Adipocyte (in vitro differentiated cells): ENCODE measurements at regions not wholly inside any gene's neighbourhood (a gene's known extent, or its start where the extent isn't known, plus 50 kb on each side); places are given as distances from the start of the nearest gene placed in this dataset.
A peak's percentile ranks its signal among the peaks of the same experiment; 100 is the strongest.

Source experiments
- DNase-seq: peaks from one replicate; pipeline ENCODE4 v3.0.0-alpha.2; 2015; ENCODE audit warnings: low read depth
- H3K27me3 ChIP-seq: replicated peaks from 2 replicates; pipeline ENCODE4 v1.7.0; 2013; ENCODE audit warnings: mild to moderate bottlenecking, low read length, moderate library complexity; ENCODE audit not compliant: control insufficient read depth, insufficient read depth
- H3K36me3 ChIP-seq: 2 replicates; pipeline ENCODE4 v1.7.0; 2013; ENCODE audit warnings: low read length, mild to moderate bottlenecking, moderate library complexity; ENCODE audit not compliant: control insufficient read depth, insufficient read depth, severe bottlenecking
- H3K4me1 ChIP-seq: 2 replicates; pipeline ENCODE4 v1.7.0; 2013; ENCODE audit warnings: mild to moderate bottlenecking, low read length, moderate library complexity; ENCODE audit not compliant: control insufficient read depth, insufficient read depth
- H3K4me3 ChIP-seq: 2 replicates; pipeline ENCODE4 v1.7.0; 2013; ENCODE audit warnings: mild to moderate bottlenecking, low read length, moderate library complexity
- H3K9ac ChIP-seq: 2 replicates; pipeline ENCODE4 v1.7.0; 2013; ENCODE audit warnings: mild to moderate bottlenecking, low read length, moderate library complexity
- H3K9me3 ChIP-seq: 2 replicates; pipeline ENCODE4 v1.7.0; 2013; ENCODE audit warnings: mild to moderate bottlenecking, low read length, moderate library complexity; ENCODE audit not compliant: control insufficient read depth

GRCh38 chr6:4545893-4546292 lies 230.3 kb upstream of the CDYL start:
- no peak overlapping the region for H3K4me3 ChIP-seq
- no peaks in the 10 kb centered on the region for H3K9me3 ChIP-seq
- H3K36me3 ChIP-seq: no peaks in the 10 kb centered on the region
- no peak overlapping the region for H3K9ac ChIP-seq
- H3K4me1 ChIP-seq: no peaks in the 10 kb centered on the region
- no peaks in the 10 kb centered on the region for H3K27me3 ChIP-seq
- DNase-seq: no peak

- no peaks in the 10 kb centered on the region for H3K9me3 ChIP-seq
- H3K4me1 ChIP-seq: no peaks in the 10 kb centered on the region
- H3K36me3 ChIP-seq: no peaks in the 10 kb centered on the region
- no peak overlapping the region for H3K9ac ChIP-seq
- no peaks in the 10 kb centered on the region for H3K27me3 ChIP-seq
- no peak overlapping the region for H3K4me3 ChIP-seq
- no peak for DNase-seq
These were observed 232.6 kb upstream of the CDYL start for GRCh38 chr6:4543596-4543995.

GRCh38 chr6:4533576-4533975 lies 242.6 kb upstream of the CDYL start:
- no peaks in the 10 kb centered on the region for H3K27me3 ChIP-seq
- no peak overlapping the region for H3K4me3 ChIP-seq
- H3K36me3 ChIP-seq: no peaks in the 10 kb centered on the region
- no peak overlapping the region for H3K9ac ChIP-seq
- DNase-seq: peak; percentile 35
- no peaks in the 10 kb centered on the region for H3K4me1 ChIP-seq
- peaks cover 9% of the 10 kb centered on the region for H3K9me3 ChIP-seq

GRCh38 chr6:4531406-4531805 lies 244.8 kb upstream of the CDYL start:
- Histone ChIP-seq H3K36me3 (no peaks in the 10 kb centered on the region), H3K4me3 (no peak overlapping the region), H3K9me3 (peaks cover 9% of the 10 kb centered on the region), H3K9ac (no peak overlapping the region), H3K4me1 (no peaks in the 10 kb centered on the region), H3K27me3 (no peaks in the 10 kb centered on the region)
- DNase-seq: no peak

- Histone ChIP-seq H3K9me3 (no peaks in the 10 kb centered on the region), H3K27me3 (no peaks in the 10 kb centered on the region), H3K4me1 (peaks cover 9% of the 10 kb centered on the region), H3K4me3 (no peak overlapping the region), H3K9ac (no peak overlapping the region), H3K36me3 (no peaks in the 10 kb centered on the region)
- no peak for DNase-seq
These were observed 253.8 kb upstream of the CDYL start for GRCh38 chr6:4522453-4522852.

GRCh38 chr6:4521070-4521469 lies 255.1 kb upstream of the CDYL start:
- H3K4me1 ChIP-seq: peaks cover 9% of the 10 kb centered on the region
- no peak overlapping the region for H3K4me3 ChIP-seq
- no peak overlapping the region for H3K9ac ChIP-seq
- no peak for DNase-seq
- no peaks in the 10 kb centered on the region for H3K27me3 ChIP-seq
- no peaks in the 10 kb centered on the region for H3K9me3 ChIP-seq
- H3K36me3 ChIP-seq: no peaks in the 10 kb centered on the region

GRCh38 chr6:4518506-4518905 lies 257.7 kb upstream of the CDYL start:
- no peak overlapping the region for H3K9ac ChIP-seq
- H3K36me3 ChIP-seq: no peaks in the 10 kb centered on the region
- H3K9me3 ChIP-seq: no peaks in the 10 kb centered on the region
- DNase-seq: peak; percentile 71
- H3K4me1 ChIP-seq: peaks cover 9% of the 10 kb centered on the region
- H3K4me3 ChIP-seq: no peak overlapping the region
- no peaks in the 10 kb centered on the region for H3K27me3 ChIP-seq

- no peak overlapping the region for H3K4me3 ChIP-seq
- H3K27me3 ChIP-seq: no peaks in the 10 kb centered on the region
- no peaks in the 10 kb centered on the region for H3K36me3 ChIP-seq
- H3K9me3 ChIP-seq: no peaks in the 10 kb centered on the region
- no peak overlapping the region for H3K9ac ChIP-seq
- peaks cover 9% of the 10 kb centered on the region for H3K4me1 ChIP-seq
- DNase-seq: no peak
These were observed 260.0 kb upstream of the CDYL start for GRCh38 chr6:4516206-4516605.

- Histone ChIP-seq H3K27me3 (peaks cover 3% of the 10 kb centered on the region), H3K4me1 (peaks cover 4% of the 10 kb centered on the region), H3K36me3 (no peaks in the 10 kb centered on the region), H3K4me3 (no peak overlapping the region), H3K9me3 (no peaks in the 10 kb centered on the region), H3K9ac (no peak overlapping the region)
- no peak for DNase-seq
These were observed 262.6 kb upstream of the CDYL start for GRCh38 chr6:4513561-4513960.

GRCh38 chr6:4512051-4512471 lies 264.1 kb upstream of the CDYL start:
- Histone ChIP-seq H3K4me1 (no peaks in the 10 kb centered on the region), H3K36me3 (no peaks in the 10 kb centered on the region), H3K9me3 (no peaks in the 10 kb centered on the region), H3K27me3 (peaks cover 3% of the 10 kb centered on the region), H3K4me3 (no peak overlapping the region), H3K9ac (no peak overlapping the region)
- DNase-seq: no peak

- peaks cover 3% of the 10 kb centered on the region for H3K27me3 ChIP-seq
- no peaks in the 10 kb centered on the region for H3K36me3 ChIP-seq
- H3K4me3 ChIP-seq: no peak overlapping the region
- DNase-seq: no peak
- no peaks in the 10 kb centered on the region for H3K4me1 ChIP-seq
- H3K9me3 ChIP-seq: no peaks in the 10 kb centered on the region
- no peak overlapping the region for H3K9ac ChIP-seq
These were observed 264.6 kb upstream of the CDYL start for GRCh38 chr6:4511641-4512020.

- H3K4me1 ChIP-seq: no peaks in the 10 kb centered on the region
These were observed 265.1 kb upstream of the CDYL start for GRCh38 chr6:4510906-4511640.

More at GRCh38 chr6:4510906-4511640, 265.1 kb upstream of the CDYL start:
- H3K9ac ChIP-seq: no peak overlapping the region
- no peaks in the 10 kb centered on the region for H3K36me3 ChIP-seq
- DNase-seq: no peak
- H3K9me3 ChIP-seq: no peaks in the 10 kb centered on the region
- no peak overlapping the region for H3K4me3 ChIP-seq
- H3K27me3 ChIP-seq: peaks cover 3% of the 10 kb centered on the region
